ENCODE measurements at regions not wholly inside any gene's neighbourhood (a gene's known extent, or its start where the extent isn't known, plus 50 kb on each side); places are given as distances from the start of the nearest gene placed in this dataset.

DNA sequence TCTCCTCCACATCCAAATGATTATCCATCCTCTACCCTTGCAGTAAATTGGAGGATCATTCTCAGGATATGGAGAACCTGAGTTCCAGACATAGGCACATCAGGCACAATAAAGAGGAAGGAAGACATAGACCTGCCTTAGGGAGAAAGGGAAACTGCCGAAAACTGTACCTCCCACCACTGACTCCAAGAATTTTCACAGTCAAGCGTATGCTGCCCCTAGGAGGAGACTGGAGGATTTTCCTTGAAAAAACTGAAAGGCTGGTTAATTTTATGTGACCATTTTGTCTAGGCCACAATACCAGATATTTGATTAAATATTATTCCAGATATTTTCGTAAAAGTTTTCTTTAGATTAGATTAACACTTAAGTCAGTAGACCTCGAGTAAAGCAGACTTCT, 638.5 kb upstream of the PKDCC start:
- no peak overlapping the region for H3K27ac ChIP-seq
- H3K4me3 ChIP-seq = no peak overlapping the region
- ATAC-seq (no peak), DNase-seq (ENCODE audit: low read depth in 1 of 2, low spot score in 1 of 2) (no peak), FAIRE-seq (no peak)
- H3K4me2 ChIP-seq = no peak overlapping the region
- no peak for TF ChIP-seq NPAS2 (CRISPR knock-in tag; IDR thresholded peaks at IDR 0.05; ENCODE audit: borderline replicate concordance)
- ChIA-PET POLR2A (no interaction called here), CTCF (interaction anchor here (1.2 kb wide), 1 partner anchor 9 kb away, joined by 3 read pairs; no protein-coding TSS in a partner anchor)
- no peaks in the 10 kb centered on the region for H3K9me3 ChIP-seq
- 8% methylated on average over 4 of the region's 4 CpGs for WGBS (ENCODE audit: missing lambda C conversion rate)
- no peaks in the 10 kb centered on the region for H3K4me1 ChIP-seq

DNA sequence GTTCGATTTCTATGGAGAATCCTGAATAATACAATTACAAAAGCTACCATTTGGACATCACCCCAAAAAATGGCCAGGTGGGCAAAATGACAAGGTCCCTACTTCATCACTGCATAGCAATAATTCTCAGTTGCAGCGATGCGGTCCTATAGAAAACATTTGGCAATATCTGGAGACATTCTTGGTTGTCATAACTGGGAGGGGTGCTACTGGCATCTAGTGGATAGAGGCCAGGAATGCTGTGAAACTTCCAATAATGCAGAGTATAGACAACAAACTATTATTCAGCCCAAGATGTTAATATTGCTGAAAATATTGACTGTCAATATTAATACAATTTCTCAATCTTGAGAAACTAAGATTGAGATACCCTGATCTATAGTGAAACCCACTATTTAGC, 637.8 kb upstream of the PKDCC start:
- Histone ChIP-seq H3K9me3 (no peaks in the 10 kb centered on the region), H3K27ac (no peak overlapping the region), H3K4me2 (no peak overlapping the region), H3K4me1 (no peaks in the 10 kb centered on the region), H3K4me3 (no peak overlapping the region)
- ChIA-PET POLR2A (no interaction called here), CTCF (interaction anchor here (1.2 kb wide), 1 partner anchor 9 kb away, joined by 3 read pairs; no protein-coding TSS in a partner anchor)
- 64% methylated on average over 3 of the region's 3 CpGs for WGBS (ENCODE audit: missing lambda C conversion rate)
- TF ChIP-seq, protein P1, sequence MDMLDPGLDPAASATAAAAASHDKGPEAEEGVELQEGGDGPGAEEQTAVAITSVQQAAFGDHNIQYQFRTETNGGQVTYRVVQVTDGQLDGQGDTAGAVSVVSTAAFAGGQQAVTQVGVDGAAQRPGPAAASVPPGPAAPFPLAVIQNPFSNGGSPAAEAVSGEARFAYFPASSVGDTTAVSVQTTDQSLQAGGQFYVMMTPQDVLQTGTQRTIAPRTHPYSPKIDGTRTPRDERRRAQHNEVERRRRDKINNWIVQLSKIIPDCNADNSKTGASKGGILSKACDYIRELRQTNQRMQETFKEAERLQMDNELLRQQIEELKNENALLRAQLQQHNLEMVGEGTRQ (IDR thresholded peaks at IDR 0.05) = no peak
- TF ChIP-seq MAZ (IDR thresholded peaks at IDR 0.05; ENCODE audit: borderline replicate concordance, low read depth, low read length) (no peak), ZC3H11A (IDR thresholded peaks at IDR 0.05) (no peak), FOXS1 (CRISPR knock-in tag; IDR thresholded peaks at IDR 0.05) (no peak), SMC3 (IDR thresholded peaks at IDR 0.05) (no peak), HOXB13 (CRISPR knock-in tag; IDR thresholded peaks at IDR 0.05; ENCODE audit: low read depth) (no peak), HDAC2 (IDR thresholded peaks at IDR 0.05) (no peak), ESRRA (IDR thresholded peaks at IDR 0.05; ENCODE audit: borderline replicate concordance, low read length) (no peak)
- TF ChIP-seq, protein P2, sequence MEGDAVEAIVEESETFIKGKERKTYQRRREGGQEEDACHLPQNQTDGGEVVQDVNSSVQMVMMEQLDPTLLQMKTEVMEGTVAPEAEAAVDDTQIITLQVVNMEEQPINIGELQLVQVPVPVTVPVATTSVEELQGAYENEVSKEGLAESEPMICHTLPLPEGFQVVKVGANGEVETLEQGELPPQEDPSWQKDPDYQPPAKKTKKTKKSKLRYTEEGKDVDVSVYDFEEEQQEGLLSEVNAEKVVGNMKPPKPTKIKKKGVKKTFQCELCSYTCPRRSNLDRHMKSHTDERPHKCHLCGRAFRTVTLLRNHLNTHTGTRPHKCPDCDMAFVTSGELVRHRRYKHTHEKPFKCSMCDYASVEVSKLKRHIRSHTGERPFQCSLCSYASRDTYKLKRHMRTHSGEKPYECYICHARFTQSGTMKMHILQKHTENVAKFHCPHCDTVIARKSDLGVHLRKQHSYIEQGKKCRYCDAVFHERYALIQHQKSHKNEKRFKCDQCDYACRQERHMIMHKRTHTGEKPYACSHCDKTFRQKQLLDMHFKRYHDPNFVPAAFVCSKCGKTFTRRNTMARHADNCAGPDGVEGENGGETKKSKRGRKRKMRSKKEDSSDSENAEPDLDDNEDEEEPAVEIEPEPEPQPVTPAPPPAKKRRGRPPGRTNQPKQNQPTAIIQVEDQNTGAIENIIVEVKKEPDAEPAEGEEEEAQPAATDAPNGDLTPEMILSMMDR (IDR thresholded peaks at IDR 0.05) = no peak
- TF ChIP-seq, protein P3, sequence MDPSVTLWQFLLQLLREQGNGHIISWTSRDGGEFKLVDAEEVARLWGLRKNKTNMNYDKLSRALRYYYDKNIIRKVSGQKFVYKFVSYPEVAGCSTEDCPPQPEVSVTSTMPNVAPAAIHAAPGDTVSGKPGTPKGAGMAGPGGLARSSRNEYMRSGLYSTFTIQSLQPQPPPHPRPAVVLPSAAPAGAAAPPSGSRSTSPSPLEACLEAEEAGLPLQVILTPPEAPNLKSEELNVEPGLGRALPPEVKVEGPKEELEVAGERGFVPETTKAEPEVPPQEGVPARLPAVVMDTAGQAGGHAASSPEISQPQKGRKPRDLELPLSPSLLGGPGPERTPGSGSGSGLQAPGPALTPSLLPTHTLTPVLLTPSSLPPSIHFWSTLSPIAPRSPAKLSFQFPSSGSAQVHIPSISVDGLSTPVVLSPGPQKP (IDR thresholded peaks at IDR 0.05; ENCODE audit: low read depth, low read length) = no peak
- FAIRE-seq (no peak), DNase-seq (ENCODE audit: low read depth in 1 of 2, low spot score in 1 of 2) (no peak), ATAC-seq (no peak)

GRCh38 chr2:41413813-41414485, 633.9 kb upstream of the PKDCC start:
- ChIA-PET CTCF (interaction anchor here (1.2 to 1.3 kb wide), 5 partner anchors 13 to 368 kb away, joined by 3 to 5 read pairs (median 4); no protein-coding TSS in a partner anchor), POLR2A (no interaction called here)
- DNase-seq (ENCODE audit: low read depth in 1 of 2, low spot score in 1 of 2) (no peak), FAIRE-seq (no peak), ATAC-seq (no peak)
- H3K4me2 ChIP-seq = no peak overlapping the region
- TF ChIP-seq MAFK (IDR thresholded peaks at IDR 0.05; ENCODE audit: partially characterized antibody) = peak; percentile 98
- TF ChIP-seq, protein P4, sequence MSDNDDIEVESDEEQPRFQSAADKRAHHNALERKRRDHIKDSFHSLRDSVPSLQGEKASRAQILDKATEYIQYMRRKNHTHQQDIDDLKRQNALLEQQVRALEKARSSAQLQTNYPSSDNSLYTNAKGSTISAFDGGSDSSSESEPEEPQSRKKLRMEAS (IDR thresholded peaks at IDR 0.05) = no peak
- 30% methylated on average over 4 of the region's 4 CpGs for WGBS (ENCODE audit: missing lambda C conversion rate)
- no peak overlapping the region for H3K27ac ChIP-seq
- H3K4me3 ChIP-seq = no peak overlapping the region
- H3K4me1 ChIP-seq = no peaks in the 10 kb centered on the region
- no peaks in the 10 kb centered on the region for H3K9me3 ChIP-seq

GRCh38 chr2:41414486-41415230, 633.2 kb upstream of the PKDCC start:
- Histone ChIP-seq H3K27ac (no peak overlapping the region), H3K4me3 (no peak overlapping the region), H3K4me1 (no peaks in the 10 kb centered on the region), H3K9me3 (no peaks in the 10 kb centered on the region), H3K4me2 (no peak overlapping the region)
- ATAC-seq (peak; percentile 74 to 82), DNase-seq (ENCODE audit: low read depth in 1 of 2, low spot score in 1 of 2) (peak; percentile 3 to 46), FAIRE-seq (no peak)
- WGBS (ENCODE audit: missing lambda C conversion rate) = 7% methylated on average over 5 of the region's 5 CpGs
- TF ChIP-seq SMC3 (IDR thresholded peaks at IDR 0.05) (0 out of 3 replicates have a peak, but pooled peaks have one; percentile 17), RAD21 (conservative IDR thresholded peaks at IDR 0.05 in 1 of 2, IDR thresholded peaks at IDR 0.05 in 1 of 2) (peak; percentile 25 to 71; a peak in 2 of 5 replicates), HOXB5 (CRISPR knock-in tag; IDR thresholded peaks at IDR 0.05) (no peak), ZSCAN20 (CRISPR knock-in tag; IDR thresholded peaks at IDR 0.05) (no peak)
- TF ChIP-seq, protein P2 (IDR thresholded peaks at IDR 0.05) = peak; percentile 39
- ChIA-PET POLR2A (no interaction called here), CTCF (interaction anchor here (0.7 to 1.3 kb wide), 7 partner anchors 12 to 369 kb away, joined by 3 to 5 read pairs (median 4); no protein-coding TSS in a partner anchor)

All from A549 (cell line).